GM12873 (cell line): ENCODE measurements at regions not wholly inside any gene's neighbourhood (a gene's known extent, or its start where the extent isn't known, plus 50 kb on each side); places are given as distances from the start of the nearest gene placed in this dataset.

Source experiments
- TF ChIP-seq, protein P1 (sequence below): IDR thresholded peaks from 2 replicates; pipeline ENCODE4 v1.5.1; 2012; ENCODE audit warnings: low read depth, mild to moderate bottlenecking, moderate library complexity, low read length, control low read depth; ENCODE audit not compliant: insufficient read depth; ENCODE audit errors: missing control alignments

DNA sequence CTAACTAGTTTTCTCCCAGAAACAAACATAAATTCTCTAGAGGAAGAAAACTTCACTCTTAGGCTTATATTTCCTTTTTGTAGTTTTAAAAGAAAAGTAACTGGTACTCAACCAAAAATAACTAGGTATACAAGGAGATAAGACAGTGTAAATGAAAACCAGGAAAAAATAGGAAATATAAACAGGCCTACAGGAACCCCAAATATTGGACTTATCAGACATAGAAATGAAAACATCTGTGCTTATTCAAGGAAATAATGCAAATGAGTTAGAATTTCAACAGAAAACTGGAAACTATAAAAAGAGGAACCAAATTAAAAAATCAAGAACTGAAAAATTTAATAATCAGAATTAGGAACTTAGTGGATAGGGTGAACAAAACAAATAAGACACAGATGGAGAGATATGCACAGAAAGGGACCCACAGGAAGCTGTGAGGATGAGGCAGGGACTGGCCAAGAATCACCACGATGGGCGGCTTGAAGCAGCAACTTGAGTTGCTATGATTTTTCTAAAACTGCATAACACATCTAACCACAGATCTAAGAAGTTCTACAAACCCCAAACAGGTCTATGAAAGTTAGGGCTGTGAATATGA, 67.5 kb upstream of the ACTRT2 start:
- TF ChIP-seq, protein P1, sequence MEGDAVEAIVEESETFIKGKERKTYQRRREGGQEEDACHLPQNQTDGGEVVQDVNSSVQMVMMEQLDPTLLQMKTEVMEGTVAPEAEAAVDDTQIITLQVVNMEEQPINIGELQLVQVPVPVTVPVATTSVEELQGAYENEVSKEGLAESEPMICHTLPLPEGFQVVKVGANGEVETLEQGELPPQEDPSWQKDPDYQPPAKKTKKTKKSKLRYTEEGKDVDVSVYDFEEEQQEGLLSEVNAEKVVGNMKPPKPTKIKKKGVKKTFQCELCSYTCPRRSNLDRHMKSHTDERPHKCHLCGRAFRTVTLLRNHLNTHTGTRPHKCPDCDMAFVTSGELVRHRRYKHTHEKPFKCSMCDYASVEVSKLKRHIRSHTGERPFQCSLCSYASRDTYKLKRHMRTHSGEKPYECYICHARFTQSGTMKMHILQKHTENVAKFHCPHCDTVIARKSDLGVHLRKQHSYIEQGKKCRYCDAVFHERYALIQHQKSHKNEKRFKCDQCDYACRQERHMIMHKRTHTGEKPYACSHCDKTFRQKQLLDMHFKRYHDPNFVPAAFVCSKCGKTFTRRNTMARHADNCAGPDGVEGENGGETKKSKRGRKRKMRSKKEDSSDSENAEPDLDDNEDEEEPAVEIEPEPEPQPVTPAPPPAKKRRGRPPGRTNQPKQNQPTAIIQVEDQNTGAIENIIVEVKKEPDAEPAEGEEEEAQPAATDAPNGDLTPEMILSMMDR: no peak

DNA sequence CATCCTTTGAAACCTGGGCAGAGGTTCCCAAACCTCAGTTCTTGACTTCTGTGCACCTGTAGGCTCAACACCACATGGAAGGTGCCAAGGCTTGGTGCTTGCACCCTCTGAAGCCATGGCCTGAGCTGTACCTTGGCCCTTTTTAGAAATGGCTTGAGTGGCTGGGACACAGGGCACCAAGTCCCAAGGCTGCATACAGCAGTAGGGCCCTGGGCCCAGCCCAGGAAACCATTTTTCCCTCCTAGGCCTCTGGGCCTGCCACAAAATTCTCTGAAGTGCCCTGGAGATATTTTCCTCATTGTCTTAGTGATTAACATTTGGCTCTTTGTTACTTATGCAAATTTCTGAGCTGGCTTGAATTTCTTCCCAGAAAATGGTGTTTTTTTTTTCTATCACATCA, 65.6 kb upstream of the ACTRT2 start:
- TF ChIP-seq, protein P1: no peak

DNA sequence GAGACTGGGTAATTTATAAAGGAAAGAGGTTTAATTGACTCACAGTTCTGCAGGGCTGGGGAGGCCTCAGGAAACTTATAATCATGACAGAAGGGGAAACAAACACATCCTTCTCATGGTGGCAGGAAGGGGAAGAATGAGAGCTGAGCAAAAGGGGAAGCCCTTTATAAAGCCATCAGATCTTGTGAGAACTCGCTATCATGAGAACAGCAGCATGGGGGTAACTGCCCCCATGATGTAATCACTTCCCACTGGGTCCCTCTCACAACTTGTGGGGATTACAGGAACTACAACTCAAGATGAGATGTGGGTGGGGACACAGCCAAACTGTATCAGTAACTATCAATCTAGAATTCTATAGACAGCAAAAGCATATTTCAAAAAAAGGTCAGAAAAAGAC, 64.7 kb upstream of the ACTRT2 start:
- TF ChIP-seq, protein P1: no peak

DNA sequence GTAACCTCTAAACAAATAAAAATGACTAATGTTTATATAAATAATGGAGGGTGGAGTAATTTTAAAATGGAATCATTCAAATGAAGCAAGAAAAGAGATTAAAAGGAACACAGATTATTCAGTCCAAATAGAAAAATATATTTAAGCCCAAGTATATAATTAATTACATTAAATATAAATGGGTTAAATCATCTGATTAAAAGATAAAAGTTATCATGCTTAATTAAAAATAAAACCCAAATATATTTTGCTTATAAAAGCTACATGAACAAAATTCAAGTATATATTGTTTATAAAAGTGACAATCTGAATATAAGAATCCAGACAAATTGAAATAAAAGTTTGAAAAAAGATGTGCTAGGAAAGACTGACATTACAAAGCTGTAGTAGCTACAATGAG, 63.9 kb upstream of the ACTRT2 start:
- TF ChIP-seq, protein P1: no peak

DNA sequence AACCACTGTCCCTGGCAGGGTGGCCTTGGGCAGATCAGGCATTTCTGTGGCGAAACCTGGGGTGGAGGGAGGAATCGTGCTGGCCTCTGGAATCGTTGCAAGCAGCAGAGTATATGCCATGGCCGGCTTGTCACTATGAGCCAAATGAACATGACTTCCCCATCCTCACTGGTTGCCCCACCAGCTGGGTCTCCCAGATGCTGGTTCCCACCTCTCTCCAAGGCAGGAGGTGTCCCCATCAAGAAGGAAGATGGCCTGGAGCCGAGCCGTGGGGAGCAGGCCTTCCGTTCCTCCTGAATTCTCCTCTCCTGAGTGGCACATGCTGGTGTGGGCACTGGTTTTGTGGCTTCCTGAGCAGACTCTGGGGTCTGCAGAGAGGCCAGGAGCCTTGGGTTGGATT, 60.2 kb upstream of the ACTRT2 start:
- TF ChIP-seq, protein P1: no peak

DNA sequence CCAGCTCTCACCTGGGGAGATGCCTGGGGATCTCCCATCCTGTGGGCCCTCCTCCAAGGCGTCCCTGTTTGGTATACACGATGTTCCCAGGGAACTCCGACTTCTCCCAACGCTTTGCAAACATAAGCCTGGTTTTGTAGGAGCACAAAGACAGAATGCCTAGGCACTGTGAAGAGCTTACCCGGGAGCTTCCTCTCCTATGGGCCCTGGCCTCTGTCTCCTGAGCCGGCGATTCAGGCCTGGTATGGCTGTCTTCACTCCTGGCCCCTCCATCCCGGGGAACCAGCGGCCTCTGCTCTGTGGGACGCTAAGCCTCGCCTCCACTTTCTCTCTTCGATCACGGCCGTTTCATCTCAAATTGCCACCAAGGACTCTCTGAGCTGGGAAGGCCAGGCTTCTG, 59.6 kb upstream of the ACTRT2 start:
- TF ChIP-seq, protein P1: no peak

DNA sequence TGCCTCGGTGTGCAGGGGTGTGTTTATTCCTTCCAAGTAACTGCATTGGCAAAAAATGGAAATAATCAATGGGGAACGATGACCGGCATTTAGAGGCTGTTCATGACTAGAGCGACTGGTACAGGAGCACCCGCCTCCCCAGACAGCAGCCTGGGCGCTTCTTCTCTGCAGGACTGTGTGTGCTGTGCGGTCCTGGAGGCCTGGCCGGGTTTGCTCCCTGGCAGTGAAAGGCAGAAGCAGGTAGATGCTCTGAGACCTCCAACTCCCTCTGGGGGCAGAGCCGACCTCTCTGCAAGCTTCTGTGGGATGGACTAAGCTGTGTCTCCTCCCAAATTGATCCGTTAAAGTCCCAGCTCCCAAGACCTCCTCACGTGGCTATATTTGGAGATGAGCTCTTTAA, 59.2 kb upstream of the ACTRT2 start:
- TF ChIP-seq, protein P1: no peak

DNA sequence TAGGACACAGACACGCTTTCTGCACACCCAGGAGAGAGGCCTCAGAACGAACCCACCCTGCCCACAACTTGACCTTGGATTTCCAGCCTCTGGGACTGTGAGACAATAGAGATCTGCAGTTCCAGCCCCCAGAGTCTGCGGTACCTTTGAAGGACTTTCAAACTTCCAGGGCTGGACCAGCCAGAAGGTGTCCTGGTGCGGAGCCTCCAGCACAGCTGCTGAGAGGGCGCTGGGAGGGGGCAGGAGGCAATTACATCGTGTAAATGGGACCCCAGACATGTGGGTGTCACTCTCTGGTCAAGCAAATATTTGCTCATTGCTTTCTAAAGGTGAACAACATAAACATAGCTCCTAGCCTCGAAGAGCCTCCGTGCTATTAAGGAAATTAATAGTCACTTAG, 58.7 kb upstream of the ACTRT2 start:
- TF ChIP-seq, protein P1: no peak
